Omental fat pad (tissue), 3 donors: ENCODE measurements at regions not wholly inside any gene's neighbourhood (a gene's known extent, or its start where the extent isn't known, plus 50 kb on each side); places are given as distances from the start of the nearest gene placed in this dataset.

ENCODE experiments used
- ATAC-seq: fragments of 150-250 bp; one replicate; pipeline ENCODE4 v1.9.1; 2016; ENCODE audit warnings: mild to moderate bottlenecking, moderate library complexity; ENCODE audit not compliant: low FRiP score
- DNase-seq: peaks from one replicate; pipeline ENCODE4 v3.0.0-alpha.2; 2019; ENCODE audit warnings: low spot score
- TF ChIP-seq, protein P1 (sequence below), 3 donors: fragments of 450-650 bp; IDR thresholded peaks; one replicate each; pipeline ENCODE4 v1.5.1; 2016 to 2017; ENCODE audit warnings: antibody characterized with exemption in 3 of 3, mild to moderate bottlenecking in 3 of 3, moderate library complexity in 2 of 3

DNA sequence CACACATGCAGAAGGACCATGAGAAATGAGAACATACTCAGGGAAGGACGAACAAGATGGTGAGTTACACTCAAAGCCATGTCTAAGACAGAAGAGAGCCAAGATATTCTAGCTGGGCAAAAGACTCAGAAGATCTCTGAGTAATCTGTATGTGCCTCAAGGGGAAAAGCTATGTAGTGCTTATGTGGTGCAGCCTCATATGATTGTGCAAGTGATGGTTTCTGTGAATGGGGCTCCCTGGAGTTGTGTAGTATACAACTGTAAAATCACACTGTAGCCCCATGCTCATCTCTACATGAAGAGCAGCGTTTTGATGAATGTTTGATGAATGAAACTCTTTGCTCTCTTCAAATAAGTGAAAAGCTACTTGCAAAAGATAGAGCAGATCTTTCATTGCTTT, 57.5 kb downstream of the OSR1 start:
- TF ChIP-seq, protein P1, sequence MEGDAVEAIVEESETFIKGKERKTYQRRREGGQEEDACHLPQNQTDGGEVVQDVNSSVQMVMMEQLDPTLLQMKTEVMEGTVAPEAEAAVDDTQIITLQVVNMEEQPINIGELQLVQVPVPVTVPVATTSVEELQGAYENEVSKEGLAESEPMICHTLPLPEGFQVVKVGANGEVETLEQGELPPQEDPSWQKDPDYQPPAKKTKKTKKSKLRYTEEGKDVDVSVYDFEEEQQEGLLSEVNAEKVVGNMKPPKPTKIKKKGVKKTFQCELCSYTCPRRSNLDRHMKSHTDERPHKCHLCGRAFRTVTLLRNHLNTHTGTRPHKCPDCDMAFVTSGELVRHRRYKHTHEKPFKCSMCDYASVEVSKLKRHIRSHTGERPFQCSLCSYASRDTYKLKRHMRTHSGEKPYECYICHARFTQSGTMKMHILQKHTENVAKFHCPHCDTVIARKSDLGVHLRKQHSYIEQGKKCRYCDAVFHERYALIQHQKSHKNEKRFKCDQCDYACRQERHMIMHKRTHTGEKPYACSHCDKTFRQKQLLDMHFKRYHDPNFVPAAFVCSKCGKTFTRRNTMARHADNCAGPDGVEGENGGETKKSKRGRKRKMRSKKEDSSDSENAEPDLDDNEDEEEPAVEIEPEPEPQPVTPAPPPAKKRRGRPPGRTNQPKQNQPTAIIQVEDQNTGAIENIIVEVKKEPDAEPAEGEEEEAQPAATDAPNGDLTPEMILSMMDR (IDR thresholded peaks at IDR 0.05) = no peak
- ATAC-seq = no peak

DNA sequence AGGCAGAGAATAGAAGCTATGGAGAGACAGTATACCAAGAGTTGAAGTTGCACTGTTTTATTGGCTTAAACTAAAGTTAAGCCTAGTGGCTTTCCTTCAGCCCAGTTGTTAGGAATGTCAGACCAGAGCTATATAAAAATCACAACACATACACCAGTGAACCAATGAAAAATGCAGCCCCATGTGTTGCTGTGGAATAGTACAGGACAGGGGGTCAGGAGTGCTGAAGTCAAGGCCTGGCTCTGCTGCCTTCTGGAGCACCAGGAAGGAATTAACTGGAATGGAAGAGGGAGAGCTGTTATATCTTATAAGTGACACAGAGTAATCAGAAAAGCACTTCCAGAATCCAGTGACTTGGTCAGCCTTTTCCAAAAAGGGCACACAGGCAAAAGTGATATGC, 58.9 kb downstream of the OSR1 start:
- DNase-seq = no peak
- TF ChIP-seq, protein P1 (IDR thresholded peaks at IDR 0.05) = no peak
- ATAC-seq = no peak

More for the DNA sequence above, 57.5 kb downstream of the OSR1 start:
- no peak for DNase-seq

GRCh38 chr2:19299032-19299431, 59.4 kb downstream of the OSR1 start:
- ATAC-seq (no peak), DNase-seq (no peak)
- TF ChIP-seq, protein P1 (IDR thresholded peaks at IDR 0.05) = no peak

DNA sequence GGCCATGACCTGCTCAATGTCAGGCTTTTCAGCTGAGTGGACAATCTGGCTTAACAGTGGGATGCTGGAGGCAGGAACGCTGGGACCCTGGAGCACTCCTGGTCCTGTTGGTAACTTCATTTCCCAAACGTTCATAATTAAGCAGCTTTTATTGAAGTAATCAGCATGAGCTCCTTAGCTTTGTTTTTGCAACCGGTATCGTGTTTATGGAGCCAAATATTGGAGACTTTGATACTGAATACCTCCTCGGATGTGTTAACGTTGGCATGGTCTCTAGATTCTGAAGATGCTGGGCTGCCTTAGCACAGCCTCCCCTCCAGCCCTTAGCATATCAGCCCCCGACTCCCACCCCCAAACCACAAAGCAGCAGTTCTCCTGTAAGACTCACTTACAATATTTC, 60.7 kb downstream of the OSR1 start:
- TF ChIP-seq, protein P1 (IDR thresholded peaks at IDR 0.05) = no peak
- DNase-seq (no peak), ATAC-seq (no peak)

- DNase-seq (no peak), ATAC-seq (no peak)
- TF ChIP-seq, protein P1 (IDR thresholded peaks at IDR 0.05) = no peak
Measured at GRCh38 chr2:19295998-19296502, 62.4 kb downstream of the OSR1 start.

DNA sequence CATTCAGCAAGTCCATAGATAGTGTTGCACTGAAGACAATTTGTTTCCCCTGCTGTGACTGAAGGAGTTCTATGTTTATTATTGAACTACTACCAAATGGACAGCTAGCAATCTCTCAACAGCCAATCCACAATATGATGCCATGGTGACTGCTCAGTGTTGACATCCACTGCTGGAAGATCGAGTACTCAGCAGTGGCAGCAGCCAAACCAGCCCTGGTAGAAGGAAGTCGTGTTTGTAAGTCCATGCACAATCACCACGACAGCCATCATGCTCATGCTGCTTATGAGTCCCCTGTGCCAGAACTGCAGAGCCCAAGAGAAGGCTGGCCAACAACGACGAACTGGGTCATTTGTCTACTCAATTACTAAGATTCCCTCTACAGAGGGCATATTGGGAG, 66.4 kb downstream of the OSR1 start:
- ATAC-seq (no peak), DNase-seq (no peak)
- TF ChIP-seq, protein P1 (IDR thresholded peaks at IDR 0.05) = no peak

DNA sequence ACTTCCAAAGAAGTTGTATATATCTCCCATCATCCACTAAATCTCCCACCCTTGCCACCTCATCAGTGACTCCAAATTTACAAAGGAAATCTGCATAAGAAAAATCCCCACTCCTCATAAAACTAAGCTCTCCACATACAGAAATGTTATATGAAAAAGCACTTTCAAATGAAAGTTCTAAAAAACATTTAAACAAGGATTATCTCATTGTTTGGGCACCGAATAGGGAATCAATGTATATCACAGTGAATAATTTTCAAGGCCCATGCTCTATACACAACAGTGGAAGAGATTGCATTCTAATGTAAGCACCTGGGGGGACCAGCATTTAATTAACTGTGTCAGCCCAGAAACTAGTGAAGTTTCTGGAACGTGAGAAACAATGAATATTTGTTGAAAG, 70.1 kb downstream of the OSR1 start:
- no peak for ATAC-seq
- TF ChIP-seq, protein P1 (IDR thresholded peaks at IDR 0.05) = no peak
- no peak for DNase-seq
